HEK293 (cell line): ENCODE measurements at regions not wholly inside any gene's neighbourhood (a gene's known extent, or its start where the extent isn't known, plus 50 kb on each side); places are given as distances from the start of the nearest gene placed in this dataset.

Experiments used
- CTCF ChIA-PET: fragments of 350-600 bp; formaldehyde crosslinking; extraction: SDS; loops from one replicate; lab custom pipeline; 2021; ENCODE audit warnings: antibody characterized with exemption; lab: Yijun Ruan, JAX
- POLR2A ChIA-PET: fragments of 300-600 bp; formaldehyde crosslinking; extraction: SDS; loops from one replicate; lab custom pipeline; 2020; ENCODE audit warnings: antibody characterized with exemption, inconsistent platforms; lab: Yijun Ruan, JAX
- H3K27ac ChIP-seq: fragments of 200-500 bp; sonication (Bioruptor generic); 2 replicates; pipeline ENCODE4 v1.5.1; 2014; ENCODE audit warnings: low read depth, low read length, control low read depth, inconsistent platforms; ENCODE audit errors: extremely low read depth
- H3K36me3 ChIP-seq, 2 experiments: fragments of 200-500 bp in 1 of 2; sonication (Bioruptor generic) in 1 of 2; 1 replicate in 1 of 2; 2 replicates in 1 of 2; pipeline ENCODE4 v1.5.1; 2014 to 2017; ENCODE audit warnings: inconsistent platforms in 2 of 2, low read length in 2 of 2; ENCODE audit not compliant: control insufficient read depth in 2 of 2, insufficient read depth in 1 of 2
- H3K4me1 ChIP-seq: fragments of 200-500 bp; sonication (Bioruptor generic); 2 replicates; pipeline ENCODE4 v1.5.1; 2014; ENCODE audit warnings: mild to moderate bottlenecking, low read length, inconsistent platforms; ENCODE audit not compliant: control insufficient read depth, insufficient read depth
- H3K4me3 ChIP-seq: 2 replicates; pipeline ENCODE4 v1.5.1; 2011; ENCODE audit warnings: low read depth, mild to moderate bottlenecking, control low read depth, low read length, moderate library complexity
- H3K9me3 ChIP-seq: fragments of 200-500 bp; sonication (Bioruptor generic); 2 replicates; pipeline ENCODE4 v1.5.1; 2014; ENCODE audit warnings: low read depth, low read length, inconsistent platforms; ENCODE audit not compliant: control insufficient read depth, insufficient read depth
- HOXC10 ChIP-seq: sonication (generic); formaldehyde crosslinking; IDR thresholded peaks from 2 replicates; pipeline ENCODE4 v1.8.1; 2023; ENCODE audit warnings: mild to moderate bottlenecking, missing genetic modification reagents
- HOXD13 ChIP-seq: sonication (generic); formaldehyde crosslinking; IDR thresholded peaks from 2 replicates; pipeline ENCODE4 v1.8.0; 2022; ENCODE audit warnings: missing genetic modification reagents, borderline replicate concordance
- KLF17 ChIP-seq: fragments of 450-650 bp; formaldehyde crosslinking; IDR thresholded peaks from 2 replicates; pipeline ENCODE4 v1.5.1; 2016; ENCODE audit warnings: missing biosample characterization, missing genetic modification characterization
- PRDM1 ChIP-seq: fragments of 450-650 bp; formaldehyde crosslinking; IDR thresholded peaks from 2 replicates; pipeline ENCODE4; 2016; ENCODE audit warnings: missing biosample characterization, missing genetic modification characterization
- ZBTB17 ChIP-seq: fragments of 450-650 bp; formaldehyde crosslinking; IDR thresholded peaks from 2 replicates; pipeline ENCODE4 v1.5.1; 2016; ENCODE audit warnings: missing biosample characterization, missing genetic modification characterization
- ZBTB6 ChIP-seq: fragments of 450-650 bp; formaldehyde crosslinking; IDR thresholded peaks from 2 replicates; pipeline ENCODE4 v1.5.1; 2017; ENCODE audit warnings: missing biosample characterization, missing genetic modification characterization
- ZBTB7A ChIP-seq: fragments of 450-650 bp; formaldehyde crosslinking; IDR thresholded peaks from 2 replicates; pipeline ENCODE4 v1.5.1; 2016; ENCODE audit warnings: low read depth, missing biosample characterization, missing genetic modification characterization
- ZFHX2 ChIP-seq: fragments of 450-650 bp; formaldehyde crosslinking; conservative IDR thresholded peaks from 2 replicates; pipeline ENCODE4 v1.5.1; 2016; ENCODE audit warnings: missing biosample characterization, missing genetic modification characterization
- ZFP69B ChIP-seq: fragments of 450-650 bp; formaldehyde crosslinking; IDR thresholded peaks from 2 replicates; pipeline ENCODE4 v1.5.1; 2016; ENCODE audit warnings: missing biosample characterization, missing genetic modification characterization
- ZNF184 ChIP-seq: fragments of 450-650 bp; IDR thresholded peaks from 2 replicates; pipeline ENCODE4 v1.5.1; 2018; ENCODE audit warnings: missing biosample characterization, mild to moderate bottlenecking, missing genetic modification characterization
- ZNF19 ChIP-seq: fragments of 450-650 bp; formaldehyde crosslinking; IDR thresholded peaks from 2 replicates; pipeline ENCODE4; 2016; ENCODE audit warnings: missing biosample characterization, missing genetic modification characterization, low read depth
- ZNF501 ChIP-seq: fragments of 450-650 bp; formaldehyde crosslinking; IDR thresholded peaks from 2 replicates; pipeline ENCODE4 v1.5.1; 2016; ENCODE audit warnings: missing biosample characterization, missing genetic modification characterization
- ZNF544 ChIP-seq: fragments of 450-650 bp; formaldehyde crosslinking; IDR thresholded peaks from 2 replicates; pipeline ENCODE4 v1.5.0; 2017; ENCODE audit warnings: missing biosample characterization, missing genetic modification characterization
- ZNF830 ChIP-seq: fragments of 450-650 bp; IDR thresholded peaks from 2 replicates; pipeline ENCODE4 v1.5.0; 2018; ENCODE audit warnings: missing biosample characterization, missing genetic modification characterization, low read depth, mild to moderate bottlenecking, moderate library complexity
- ZNF837 ChIP-seq: fragments of 450-650 bp; formaldehyde crosslinking; IDR thresholded peaks from 2 replicates; pipeline ENCODE4 v1.5.1; 2016; ENCODE audit warnings: missing biosample characterization, missing genetic modification characterization
- TF ChIP-seq, protein P1 (sequence below): fragments of 450-650 bp; formaldehyde crosslinking; IDR thresholded peaks from 2 replicates; pipeline ENCODE4 v1.5.1; 2016; ENCODE audit warnings: missing biosample characterization, missing genetic modification characterization
- TF ChIP-seq, protein P2 (sequence below): fragments of 450-650 bp; formaldehyde crosslinking; optimal IDR thresholded peaks from 2 replicates; pipeline ENCODE3; 2016; ENCODE audit warnings: missing biosample characterization, mild to moderate bottlenecking, missing genetic modification characterization
- TF ChIP-seq, protein P3 (sequence below): fragments of 450-650 bp; formaldehyde crosslinking; conservative IDR thresholded peaks from 2 replicates; pipeline ENCODE4 v1.5.1; 2016; ENCODE audit warnings: low read depth, missing biosample characterization, missing genetic modification characterization

DNA sequence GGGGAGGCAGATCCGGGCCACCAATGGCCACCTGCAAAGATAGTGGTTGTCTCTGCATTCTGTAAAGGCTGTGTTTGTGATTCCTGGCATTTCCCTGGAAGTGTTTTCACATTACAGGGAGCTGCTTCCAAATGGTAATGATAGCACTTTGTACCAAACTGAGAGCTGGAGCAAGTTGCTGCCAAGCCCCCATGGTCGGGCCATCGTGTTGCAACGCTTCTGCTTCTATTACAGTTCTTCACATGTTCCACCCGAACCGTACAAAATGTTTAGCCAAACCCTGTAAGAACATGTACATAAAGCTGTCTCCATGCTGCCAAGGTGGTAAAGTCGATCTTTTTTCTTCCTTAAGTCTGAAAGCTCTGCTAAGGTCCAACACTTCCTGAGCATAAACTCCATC lies 397.7 kb upstream of the NFE2L3 start (continued):
- TF ChIP-seq ZFHX2: no peak
- TF ChIP-seq, protein P1, sequence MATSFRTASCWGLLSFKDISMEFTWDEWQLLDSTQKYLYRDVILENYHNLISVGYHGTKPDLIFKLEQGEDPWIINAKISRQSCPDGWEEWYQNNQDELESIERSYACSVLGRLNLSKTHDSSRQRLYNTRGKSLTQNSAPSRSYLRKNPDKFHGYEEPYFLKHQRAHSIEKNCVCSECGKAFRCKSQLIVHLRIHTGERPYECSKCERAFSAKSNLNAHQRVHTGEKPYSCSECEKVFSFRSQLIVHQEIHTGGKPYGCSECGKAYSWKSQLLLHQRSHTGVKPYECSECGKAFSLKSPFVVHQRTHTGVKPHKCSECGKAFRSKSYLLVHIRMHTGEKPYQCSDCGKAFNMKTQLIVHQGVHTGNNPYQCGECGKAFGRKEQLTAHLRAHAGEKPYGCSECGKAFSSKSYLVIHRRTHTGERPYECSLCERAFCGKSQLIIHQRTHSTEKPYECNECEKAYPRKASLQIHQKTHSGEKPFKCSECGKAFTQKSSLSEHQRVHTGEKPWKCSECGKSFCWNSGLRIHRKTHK (tag by site-specific recombination): no peak

DNA sequence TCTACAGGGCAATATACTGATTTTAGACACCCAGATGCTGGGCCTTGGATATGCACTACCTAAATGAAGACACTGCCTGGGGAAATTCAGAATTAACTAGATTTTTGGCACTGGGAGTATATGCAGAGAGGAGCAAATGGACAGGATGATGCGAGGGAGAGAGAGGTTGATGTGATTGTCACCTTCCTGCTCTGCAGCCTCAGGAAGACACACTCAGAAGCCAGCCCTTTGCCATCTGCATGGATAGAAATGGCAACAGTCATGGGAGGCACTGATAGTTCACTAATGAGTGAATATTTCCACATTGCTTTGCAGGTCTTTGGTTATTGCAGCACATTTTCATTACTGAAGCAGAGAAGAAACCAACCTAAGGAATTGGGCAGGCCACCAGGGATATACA lies 397.2 kb upstream of the NFE2L3 start:
- no peak overlapping the region for H3K4me3 ChIP-seq
- H3K27ac ChIP-seq: no peak overlapping the region
- ChIA-PET POLR2A (no interaction called here), CTCF (no interaction called here)
- TF ChIP-seq ZNF544 (tag by site-specific recombination): no peak
- TF ChIP-seq HOXC10 (CRISPR knock-in tag): no peak
- no peak for TF ChIP-seq HOXD13 (CRISPR knock-in tag)
- no peak for TF ChIP-seq ZNF837
- TF ChIP-seq KLF17: no peak
- TF ChIP-seq, protein P2, sequence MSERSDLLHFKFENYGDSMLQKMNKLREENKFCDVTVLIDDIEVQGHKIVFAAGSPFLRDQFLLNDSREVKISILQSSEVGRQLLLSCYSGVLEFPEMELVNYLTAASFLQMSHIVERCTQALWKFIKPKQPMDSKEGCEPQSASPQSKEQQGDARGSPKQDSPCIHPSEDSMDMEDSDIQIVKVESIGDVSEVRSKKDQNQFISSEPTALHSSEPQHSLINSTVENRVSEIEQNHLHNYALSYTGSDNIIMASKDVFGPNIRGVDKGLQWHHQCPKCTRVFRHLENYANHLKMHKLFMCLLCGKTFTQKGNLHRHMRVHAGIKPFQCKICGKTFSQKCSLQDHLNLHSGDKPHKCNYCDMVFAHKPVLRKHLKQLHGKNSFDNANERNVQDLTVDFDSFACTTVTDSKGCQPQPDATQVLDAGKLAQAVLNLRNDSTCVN (tag by site-specific recombination): no peak
- no peak for TF ChIP-seq ZBTB7A
- no peak for TF ChIP-seq PRDM1 (tag by site-specific recombination)
- TF ChIP-seq ZFP69B (tag by site-specific recombination): no peak
- TF ChIP-seq ZBTB17 (tag by site-specific recombination): no peak
- TF ChIP-seq ZNF184: no peak
- TF ChIP-seq ZBTB6: no peak
- TF ChIP-seq, protein P3, sequence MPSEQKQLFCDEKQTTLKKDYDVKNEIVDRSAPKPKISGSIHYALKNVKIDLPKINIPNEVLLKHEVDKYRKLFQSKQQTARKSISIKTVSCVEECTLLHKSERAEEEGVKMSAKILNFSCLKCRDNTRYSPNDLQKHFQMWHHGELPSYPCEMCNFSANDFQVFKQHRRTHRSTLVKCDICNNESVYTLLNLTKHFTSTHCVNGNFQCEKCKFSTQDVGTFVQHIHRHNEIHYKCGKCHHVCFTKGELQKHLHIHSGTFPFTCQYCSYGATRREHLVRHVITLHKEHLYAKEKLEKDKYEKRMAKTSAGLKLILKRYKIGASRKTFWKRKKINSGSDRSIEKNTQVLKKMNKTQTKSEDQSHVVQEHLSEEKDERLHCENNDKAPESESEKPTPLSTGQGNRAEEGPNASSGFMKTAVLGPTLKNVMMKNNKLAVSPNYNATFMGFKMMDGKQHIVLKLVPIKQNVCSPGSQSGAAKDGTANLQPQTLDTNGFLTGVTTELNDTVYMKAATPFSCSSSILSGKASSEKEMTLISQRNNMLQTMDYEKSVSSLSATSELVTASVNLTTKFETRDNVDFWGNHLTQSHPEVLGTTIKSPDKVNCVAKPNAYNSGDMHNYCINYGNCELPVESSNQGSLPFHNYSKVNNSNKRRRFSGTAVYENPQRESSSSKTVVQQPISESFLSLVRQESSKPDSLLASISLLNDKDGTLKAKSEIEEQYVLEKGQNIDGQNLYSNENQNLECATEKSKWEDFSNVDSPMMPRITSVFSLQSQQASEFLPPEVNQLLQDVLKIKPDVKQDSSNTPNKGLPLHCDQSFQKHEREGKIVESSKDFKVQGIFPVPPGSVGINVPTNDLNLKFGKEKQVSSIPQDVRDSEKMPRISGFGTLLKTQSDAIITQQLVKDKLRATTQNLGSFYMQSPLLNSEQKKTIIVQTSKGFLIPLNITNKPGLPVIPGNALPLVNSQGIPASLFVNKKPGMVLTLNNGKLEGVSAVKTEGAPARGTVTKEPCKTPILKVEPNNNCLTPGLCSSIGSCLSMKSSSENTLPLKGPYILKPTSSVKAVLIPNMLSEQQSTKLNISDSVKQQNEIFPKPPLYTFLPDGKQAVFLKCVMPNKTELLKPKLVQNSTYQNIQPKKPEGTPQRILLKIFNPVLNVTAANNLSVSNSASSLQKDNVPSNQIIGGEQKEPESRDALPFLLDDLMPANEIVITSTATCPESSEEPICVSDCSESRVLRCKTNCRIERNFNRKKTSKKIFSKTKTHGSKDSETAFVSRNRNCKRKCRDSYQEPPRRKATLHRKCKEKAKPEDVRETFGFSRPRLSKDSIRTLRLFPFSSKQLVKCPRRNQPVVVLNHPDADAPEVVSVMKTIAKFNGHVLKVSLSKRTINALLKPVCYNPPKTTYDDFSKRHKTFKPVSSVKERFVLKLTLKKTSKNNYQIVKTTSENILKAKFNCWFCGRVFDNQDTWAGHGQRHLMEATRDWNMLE (tag by site-specific recombination): no peak
- no peak for TF ChIP-seq ZNF501 (tag by site-specific recombination)
- TF ChIP-seq ZNF19: no peak
- TF ChIP-seq ZNF830: no peak
- H3K4me1 ChIP-seq: no peaks in the 10 kb centered on the region
- H3K36me3 ChIP-seq: no peaks in the 10 kb centered on the region
- no peaks in the 10 kb centered on the region for H3K9me3 ChIP-seq
